Lung (tissue), 11 donors: ENCODE measurements at regions not wholly inside any gene's neighbourhood (a gene's known extent, or its start where the extent isn't known, plus 50 kb on each side); places are given as distances from the start of the nearest gene placed in this dataset.

Experiments used
- ATAC-seq: fragments of 200-7000 bp; cut with Tn5 transposase; one replicate; pipeline ENCODE4 v1.9.1; 2020; ENCODE audit warnings: moderate number of reproducible peaks; ENCODE audit not compliant: insufficient read depth, low FRiP score
- DNase-seq, 3 donors: peaks; one replicate each; pipeline ENCODE4 v3.0.0-alpha.2; 2013 to 2017
- H3K27ac ChIP-seq, 2 donors: one replicate each; pipeline ENCODE4 v1.5.1; 2013; ENCODE audit warnings: mild to moderate bottlenecking in 2 of 2, moderate library complexity in 2 of 2, control low read depth in 1 of 2, inconsistent platforms in 1 of 2, low read depth in 1 of 2, low read length in 1 of 2
- H3K27me3 ChIP-seq, 3 donors: one replicate each; pipeline ENCODE4 v1.5.1; 2013; ENCODE audit warnings: low read length in 2 of 3; ENCODE audit not compliant: control insufficient read depth in 3 of 3, insufficient read depth in 3 of 3
- H3K36me3 ChIP-seq, 4 donors: one replicate each; pipeline ENCODE4 v1.5.1; 2013; ENCODE audit warnings: low read length in 4 of 4, mild to moderate bottlenecking in 1 of 4, moderate library complexity in 1 of 4; ENCODE audit not compliant: control insufficient read depth in 4 of 4, insufficient read depth in 4 of 4
- H3K4me1 ChIP-seq, 5 donors: one replicate each; pipeline ENCODE4 v1.5.1; 2013; ENCODE audit warnings: low read length in 5 of 5, mild to moderate bottlenecking in 2 of 5, moderate library complexity in 1 of 5; ENCODE audit not compliant: control insufficient read depth in 5 of 5, insufficient read depth in 5 of 5
- H3K4me3 ChIP-seq: one replicate; pipeline ENCODE4 v1.5.1; 2013; ENCODE audit warnings: mild to moderate bottlenecking, control low read depth, moderate library complexity
- H3K9ac ChIP-seq, 2 donors: one replicate each; pipeline ENCODE4 v1.5.1; 2013; ENCODE audit warnings: low read length in 2 of 2, control low read depth in 1 of 2; ENCODE audit not compliant: insufficient read depth in 1 of 2
- H3K9me3 ChIP-seq, 4 donors: one replicate each; pipeline ENCODE4 v1.5.1; 2013; ENCODE audit warnings: low read length in 3 of 4, mild to moderate bottlenecking in 1 of 4, moderate library complexity in 1 of 4; ENCODE audit not compliant: control insufficient read depth in 4 of 4, insufficient read depth in 3 of 4
- WGBS, 2 donors: extraction: QIAGEN DNeasy Blood & Tissue Kit; methylation state at CpG; one replicate each; pipeline ENCODE4 v1.1.7; 2013; 5-methylcytosine and 5-hydroxymethylcytosine counted together
- TF ChIP-seq, protein P1 (sequence below): IDR thresholded peaks from 2 replicates; pipeline ENCODE4 v1.5.1; 2012; ENCODE audit warnings: mild to moderate bottlenecking; ENCODE audit errors: control extremely low read depth, extremely low read depth
- donor health status: control.
- donor health status: control.
- donor health status: Bipolar disorder and iron deficiency.
- donor health status: healthy.
- donor health status: DM: yes; HTN: yes; CAD: no.

DNA sequence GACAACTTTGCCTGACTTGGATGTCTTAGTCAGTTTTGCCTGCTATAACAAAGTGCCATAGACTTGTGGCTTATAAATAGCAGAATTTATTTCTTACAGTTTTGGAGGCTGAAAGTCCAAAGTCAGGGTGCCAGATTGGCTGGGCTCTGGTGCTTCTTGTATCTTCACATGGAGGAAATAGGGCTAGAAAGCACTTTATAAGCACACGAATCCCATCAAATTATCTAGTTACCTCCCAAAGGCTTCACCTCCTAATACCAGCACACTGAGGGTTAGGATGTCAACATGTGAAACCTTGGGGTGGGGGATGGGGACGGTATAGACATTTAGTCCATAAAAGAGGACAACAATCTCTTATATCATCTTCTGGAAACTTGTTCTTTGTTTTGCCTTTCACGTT, 116.8 kb downstream of the SQOR start:
- H3K9me3 ChIP-seq = no peaks in the 10 kb centered on the region
- H3K9ac ChIP-seq = no peak overlapping the region
- H3K27me3 ChIP-seq = no peaks in the 10 kb centered on the region
- H3K4me3 ChIP-seq = no peak overlapping the region
- ATAC-seq (no peak), DNase-seq (no peak)
- WGBS, 2 donors = 65 to 69% methylated on average over 3 of the region's 3 CpGs
- TF ChIP-seq, protein P1, sequence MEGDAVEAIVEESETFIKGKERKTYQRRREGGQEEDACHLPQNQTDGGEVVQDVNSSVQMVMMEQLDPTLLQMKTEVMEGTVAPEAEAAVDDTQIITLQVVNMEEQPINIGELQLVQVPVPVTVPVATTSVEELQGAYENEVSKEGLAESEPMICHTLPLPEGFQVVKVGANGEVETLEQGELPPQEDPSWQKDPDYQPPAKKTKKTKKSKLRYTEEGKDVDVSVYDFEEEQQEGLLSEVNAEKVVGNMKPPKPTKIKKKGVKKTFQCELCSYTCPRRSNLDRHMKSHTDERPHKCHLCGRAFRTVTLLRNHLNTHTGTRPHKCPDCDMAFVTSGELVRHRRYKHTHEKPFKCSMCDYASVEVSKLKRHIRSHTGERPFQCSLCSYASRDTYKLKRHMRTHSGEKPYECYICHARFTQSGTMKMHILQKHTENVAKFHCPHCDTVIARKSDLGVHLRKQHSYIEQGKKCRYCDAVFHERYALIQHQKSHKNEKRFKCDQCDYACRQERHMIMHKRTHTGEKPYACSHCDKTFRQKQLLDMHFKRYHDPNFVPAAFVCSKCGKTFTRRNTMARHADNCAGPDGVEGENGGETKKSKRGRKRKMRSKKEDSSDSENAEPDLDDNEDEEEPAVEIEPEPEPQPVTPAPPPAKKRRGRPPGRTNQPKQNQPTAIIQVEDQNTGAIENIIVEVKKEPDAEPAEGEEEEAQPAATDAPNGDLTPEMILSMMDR = no peak
- no peak overlapping the region for H3K27ac ChIP-seq
- no peaks in the 10 kb centered on the region for H3K4me1 ChIP-seq
- H3K36me3 ChIP-seq = no peaks in the 10 kb centered on the region

- no peak overlapping the region for H3K4me3 ChIP-seq
- DNase-seq = no peak
- ATAC-seq = no peak
- H3K9me3 ChIP-seq = peaks cover 0 to 5% (median 2%) of the 10 kb centered on the region in 4 donors
- WGBS, 2 donors = 56 to 66% methylated on average over 3 of the region's 3 CpGs
- no peaks in the 10 kb centered on the region for H3K36me3 ChIP-seq
- TF ChIP-seq, protein P1 = no peak
- peaks cover 0 to under 1% (median 0%) of the 10 kb centered on the region in 3 donors for H3K27me3 ChIP-seq
- H3K9ac ChIP-seq = no peak overlapping the region
- H3K27ac ChIP-seq = no peak overlapping the region
- H3K4me1 ChIP-seq = no peaks in the 10 kb centered on the region
Measured at GRCh38 chr15:45759936-45760335, 125.1 kb downstream of the SQOR start.

DNA sequence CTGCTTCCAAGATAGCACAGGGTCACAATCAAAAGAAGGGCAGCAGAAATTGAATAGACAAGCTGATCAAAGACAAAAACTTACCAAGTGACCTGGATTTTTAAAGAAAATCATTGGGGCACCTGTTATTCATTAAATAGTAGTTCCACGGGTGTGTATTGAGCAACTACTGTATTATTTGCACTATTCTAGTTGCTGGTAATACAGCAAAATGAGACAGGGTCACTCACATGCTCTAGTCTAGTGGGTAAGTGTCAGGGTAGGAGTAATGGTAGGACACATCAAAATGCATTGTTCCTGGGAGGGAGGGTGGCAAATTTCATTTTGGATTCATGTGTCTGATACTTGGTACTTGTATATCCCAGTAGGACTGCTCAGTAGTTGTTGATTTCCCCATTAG, 127.9 kb downstream of the SQOR start:
- DNase-seq (no peak), ATAC-seq (no peak)
- TF ChIP-seq, protein P1 = no peak

More for the DNA sequence above, 127.9 kb downstream of the SQOR start:
- no peak overlapping the region for H3K9ac ChIP-seq
- peaks cover 0 to 5% (median 2%) of the 10 kb centered on the region in 4 donors for H3K9me3 ChIP-seq
- no peaks in the 10 kb centered on the region for H3K4me1 ChIP-seq
- H3K36me3 ChIP-seq = no peaks in the 10 kb centered on the region
- H3K27ac ChIP-seq = no peak overlapping the region
- no peak overlapping the region for H3K4me3 ChIP-seq
- H3K27me3 ChIP-seq = peaks cover 0 to 3% (median 0%) of the 10 kb centered on the region in 3 donors
- 58 to 90% methylated on average over 1 of the region's 1 CpG for whole genome bisulfite sequencing, 2 donors
